ENCODE measurements at regions not wholly inside any gene's neighbourhood (a gene's known extent, or its start where the extent isn't known, plus 50 kb on each side); places are given as distances from the start of the nearest gene placed in this dataset.
"Not testable (repeated sequence)": the region's sequence is repeated elsewhere in the genome, so short reads cannot be mapped to it uniquely, and the experiment has no call there.

- DNase-seq (ENCODE audit: low spot score): no peak
Measured at GRCh38 chr14:101080922-101081593, 177.5 kb upstream of the RTL1 start.

- no peak for DNase-seq (ENCODE audit: low spot score)
Measured at GRCh38 chr14:101082036-101082435, 178.5 kb upstream of the RTL1 start.

DNA sequence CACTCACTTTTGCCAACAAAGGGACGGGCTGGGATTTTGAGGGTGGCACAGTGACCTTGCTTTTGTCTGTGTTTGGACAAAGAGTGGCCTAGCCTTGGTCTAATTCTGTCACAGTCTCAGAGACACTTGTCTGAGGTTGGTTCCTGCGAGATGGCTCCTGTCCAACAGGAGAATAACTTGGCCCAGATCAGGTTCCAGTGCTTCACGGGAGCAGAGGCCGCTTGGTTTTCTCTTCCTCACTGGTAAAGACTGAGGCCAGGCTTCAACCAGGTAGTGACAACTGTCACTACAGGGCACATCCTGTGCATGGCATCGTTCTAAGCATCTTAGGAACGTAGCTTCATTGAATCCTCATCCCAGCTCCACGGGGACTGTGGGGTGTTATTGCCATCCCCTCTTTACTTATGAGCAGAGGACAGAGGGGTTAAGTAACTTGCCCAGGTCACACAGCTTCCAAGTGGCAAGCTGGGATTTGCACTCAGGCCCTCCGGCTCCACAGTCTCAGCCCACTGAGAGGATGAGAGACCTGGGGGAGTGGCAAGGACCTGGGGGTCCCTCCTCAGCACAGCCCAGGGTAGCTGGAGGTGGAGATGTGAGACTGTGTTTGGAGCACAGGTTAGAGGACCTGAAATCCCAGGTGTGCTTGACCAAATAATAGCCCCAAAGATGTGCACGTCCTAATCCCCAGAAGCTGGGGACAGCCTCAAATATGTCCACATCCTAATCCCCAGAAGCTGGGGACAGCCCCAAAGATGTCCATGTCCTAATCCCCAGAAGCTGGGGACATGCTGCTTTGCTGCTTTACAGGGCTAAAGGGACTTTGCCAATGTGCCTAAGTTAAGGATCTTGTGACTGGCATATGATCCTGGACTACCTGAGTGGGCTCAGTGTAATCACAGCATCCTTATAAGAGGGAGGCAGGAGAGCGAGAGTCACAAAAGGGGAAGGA is 179.2 kb upstream of the RTL1 start:
- no peak for DNase-seq (ENCODE audit: low spot score)

DNA sequence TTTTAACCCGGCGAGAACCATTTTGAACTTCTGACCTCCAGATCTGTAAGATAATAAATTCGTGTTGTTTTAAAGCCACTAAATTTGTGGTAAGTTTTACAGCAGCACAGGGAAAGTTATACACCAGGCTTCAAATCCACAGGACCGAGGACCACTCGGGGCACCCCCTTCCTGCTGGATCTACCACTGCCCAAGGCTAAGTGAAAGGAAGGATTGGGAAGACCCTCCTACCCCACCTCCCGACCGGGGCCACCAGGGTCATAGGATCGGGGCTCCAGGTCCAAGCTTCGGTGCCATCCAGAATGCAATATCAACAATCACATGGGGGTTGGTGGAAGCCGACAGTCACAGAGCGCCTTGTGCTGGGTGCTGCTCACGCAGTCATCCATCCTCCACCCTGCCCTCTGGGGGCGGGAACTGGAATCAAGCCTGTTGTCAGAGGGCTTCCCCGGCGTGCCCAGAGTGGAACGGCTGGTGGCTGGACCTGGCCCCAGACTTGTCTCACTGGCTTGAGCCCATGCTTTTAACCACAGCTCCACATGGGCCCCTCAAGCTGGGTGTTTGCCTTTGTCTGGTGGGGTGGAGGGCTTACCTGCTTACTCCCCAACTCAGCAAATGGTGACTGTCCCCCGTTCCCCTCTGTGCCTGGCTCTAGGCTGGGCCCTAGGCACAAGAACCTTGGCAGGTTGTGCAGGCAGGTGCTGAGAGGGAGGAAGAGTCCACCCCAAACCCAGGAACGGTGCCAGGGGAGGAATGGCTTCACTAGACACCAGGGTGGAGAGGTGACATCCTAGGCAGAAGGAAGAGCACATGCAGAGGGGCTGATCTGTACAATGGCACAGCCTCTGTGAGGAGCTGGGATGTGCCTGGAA is 180.3 kb upstream of the RTL1 start:
- no peak for DNase-seq (ENCODE audit: low spot score)

GRCh38 chr14:101084436-101084826 is 180.9 kb upstream of the RTL1 start:
- no peak for DNase-seq (ENCODE audit: low spot score)

- DNase-seq (ENCODE audit: low spot score): no peak
Measured at GRCh38 chr14:101086926-101087325, 183.4 kb upstream of the RTL1 start.

GRCh38 chr14:101087614-101088394 is 184.3 kb upstream of the RTL1 start:
- DNase-seq (ENCODE audit: low spot score): no peak

- no peak for DNase-seq (ENCODE audit: low spot score)
Measured at GRCh38 chr14:101088395-101088667, 184.8 kb upstream of the RTL1 start.

GRCh38 chr14:101088714-101089113 is 185.2 kb upstream of the RTL1 start:
- DNase-seq (ENCODE audit: low spot score): no peak

- not testable (repeated sequence) for DNase-seq (ENCODE audit: low spot score)
Measured at GRCh38 chr14:101090478-101090877, 187.0 kb upstream of the RTL1 start.

GRCh38 chr14:101090976-101091375 is 187.5 kb upstream of the RTL1 start:
- no peak for DNase-seq (ENCODE audit: low spot score)

DNA sequence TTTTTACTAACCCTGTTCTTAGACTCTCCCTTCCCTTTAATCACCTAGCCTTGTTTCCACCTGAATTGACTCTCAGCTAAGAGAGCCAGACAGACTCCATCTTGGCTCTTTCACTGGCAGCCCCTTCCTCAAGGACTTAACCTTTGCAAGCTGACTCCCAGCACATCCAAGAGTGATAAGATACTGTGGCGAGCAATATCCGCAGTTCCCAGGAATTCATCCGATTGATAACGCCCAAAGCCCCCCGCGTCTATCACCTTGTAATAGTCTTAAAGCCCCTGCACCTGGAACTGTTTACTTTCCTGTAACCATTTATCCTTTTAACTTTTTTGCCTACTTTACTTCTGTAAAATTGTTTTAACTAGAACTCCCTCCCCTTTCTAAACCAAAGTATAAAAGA is 191.4 kb upstream of the RTL1 start:
- DNase-seq (ENCODE audit: low spot score): not testable (repeated sequence)

DNA sequence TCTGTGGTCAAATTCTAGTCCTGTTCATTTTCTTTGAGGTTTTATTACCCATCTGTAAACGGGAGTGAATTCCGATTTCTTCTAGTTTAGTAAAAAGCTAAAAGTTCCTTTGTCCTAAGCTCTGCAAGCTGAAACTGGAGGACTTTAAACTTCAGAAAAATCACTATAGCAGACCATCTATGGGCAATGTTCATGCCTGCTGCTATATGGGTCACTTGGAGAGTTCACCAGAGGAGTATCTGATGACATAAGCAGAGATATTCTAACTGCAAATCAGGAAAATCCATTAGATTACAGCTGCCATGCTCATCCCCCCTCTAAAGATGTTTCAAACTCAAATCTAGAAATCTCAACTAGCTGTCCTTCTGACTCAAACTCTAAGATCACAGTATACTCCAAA is 193.0 kb upstream of the RTL1 start:
- no peak for DNase-seq (ENCODE audit: low spot score)

DNA sequence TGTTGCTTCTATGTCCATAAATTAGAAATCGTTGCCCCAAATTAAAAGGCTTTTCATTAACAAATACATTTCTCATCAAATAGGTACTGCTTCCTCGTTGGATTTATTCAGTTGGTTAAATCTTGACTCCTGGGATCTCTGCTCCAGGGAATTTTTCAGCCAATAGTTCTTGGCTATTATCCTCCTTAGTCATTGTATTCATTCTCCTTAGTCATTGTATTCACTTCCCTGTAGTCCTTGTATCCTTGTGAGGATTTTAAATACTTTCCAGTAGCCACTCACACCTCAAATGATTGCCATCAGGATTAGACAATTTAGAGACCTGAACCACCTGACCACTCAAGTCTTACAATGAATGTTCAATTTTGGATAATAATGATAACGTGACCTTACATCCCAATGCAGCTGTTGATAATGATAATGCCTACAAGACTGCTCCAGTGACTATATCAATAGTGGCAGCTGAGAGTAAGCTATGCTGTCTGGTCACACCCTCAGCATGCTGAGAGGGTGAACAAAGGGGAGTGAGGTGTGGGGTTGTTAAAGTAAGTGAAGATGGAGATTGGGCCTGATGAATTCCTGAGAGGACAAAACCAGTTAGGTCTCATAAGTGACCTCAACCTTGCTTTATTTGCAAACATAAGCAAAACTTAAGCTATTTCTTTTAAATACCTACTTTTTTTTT is 193.7 kb upstream of the RTL1 start:
- no peak for DNase-seq (ENCODE audit: low spot score)

GRCh38 chr14:101098177-101098576 is 194.7 kb upstream of the RTL1 start:
- DNase-seq (ENCODE audit: low spot score): no peak

GRCh38 chr14:101098641-101099040 is 195.1 kb upstream of the RTL1 start:
- no peak for DNase-seq (ENCODE audit: low spot score)

DNA sequence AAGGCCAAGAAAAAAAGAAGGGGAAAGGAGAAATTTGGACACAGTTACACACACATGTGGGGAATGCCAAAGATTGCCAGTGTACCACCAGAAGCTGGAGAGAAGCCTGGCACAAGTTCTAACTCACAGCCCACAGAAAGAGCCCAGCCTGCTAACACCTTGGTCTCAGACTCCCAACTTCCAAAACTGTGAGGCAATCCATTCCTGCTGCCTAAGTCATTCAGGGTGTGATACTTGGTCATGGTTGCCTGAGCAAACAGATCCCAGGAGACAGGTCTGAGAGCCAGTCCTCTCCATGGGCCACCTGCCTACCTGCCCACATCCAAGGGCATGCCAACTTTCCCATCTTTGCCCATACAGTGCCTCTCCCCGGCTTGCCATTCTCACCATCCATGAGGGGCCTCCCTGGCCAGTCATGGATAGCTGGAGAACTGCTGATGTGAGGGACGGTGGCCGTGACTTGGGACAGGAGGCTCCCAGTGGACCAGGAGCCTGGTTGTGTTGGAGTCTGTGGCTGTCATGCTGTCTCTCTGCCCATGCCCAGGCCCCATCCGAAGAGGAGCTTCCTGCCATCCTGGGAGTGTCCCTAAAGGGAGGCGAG is 198.0 kb upstream of the RTL1 start:
- DNase-seq (ENCODE audit: low spot score): no peak

GRCh38 chr14:101102875-101103274 is 199.4 kb upstream of the RTL1 start:
- DNase-seq (ENCODE audit: low spot score): no peak

DNA sequence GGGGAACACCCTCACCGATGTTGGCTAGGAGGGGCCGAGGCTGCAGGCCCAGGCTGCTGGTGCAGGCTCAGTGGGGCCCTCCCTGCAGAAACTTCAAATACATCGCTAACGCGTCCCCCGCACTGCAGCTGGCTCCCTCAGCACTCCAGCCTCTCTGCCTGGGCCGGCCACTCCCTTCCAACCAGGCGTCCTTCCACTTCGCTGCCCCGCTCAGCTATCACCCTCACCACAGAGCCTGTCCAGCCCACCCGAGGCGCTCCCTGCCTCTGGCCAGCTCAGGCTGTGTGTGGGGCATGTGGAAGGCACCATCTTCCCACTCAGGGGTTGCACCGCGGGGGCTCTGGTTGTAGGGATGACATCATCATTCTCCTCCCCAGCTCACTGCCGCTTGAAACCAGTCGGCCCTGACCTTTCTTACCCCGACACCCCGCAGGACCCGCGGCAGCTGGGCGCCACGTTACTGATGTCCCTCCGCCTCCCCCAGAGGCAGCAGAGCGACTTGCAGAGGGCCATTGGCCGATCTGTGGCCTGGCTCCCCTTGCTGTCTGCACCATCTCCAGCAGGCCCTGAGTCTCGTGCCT is 199.9 kb upstream of the RTL1 start:
- DNase-seq (ENCODE audit: low spot score): no peak

DNA sequence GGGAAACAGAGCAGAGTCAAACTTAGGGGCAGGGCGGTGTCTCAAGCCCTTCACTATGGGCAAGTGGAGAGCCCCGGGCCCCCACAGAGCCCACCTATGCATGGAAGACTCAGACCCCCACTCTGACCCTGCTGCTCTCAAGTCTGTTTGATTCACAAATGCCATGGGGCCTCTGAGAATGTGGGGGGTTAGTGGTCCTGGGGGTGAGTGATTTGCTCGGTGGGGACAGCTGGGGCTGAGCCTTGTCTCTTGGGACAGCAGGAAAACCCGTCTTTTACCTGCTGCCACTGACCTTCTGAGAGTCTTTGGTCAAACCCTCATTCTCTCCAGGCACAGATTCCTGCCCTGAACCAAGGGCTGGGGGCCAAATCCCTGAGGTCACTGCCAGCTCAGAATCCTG is 201.0 kb upstream of the RTL1 start:
- DNase-seq (ENCODE audit: low spot score): no peak

DNA sequence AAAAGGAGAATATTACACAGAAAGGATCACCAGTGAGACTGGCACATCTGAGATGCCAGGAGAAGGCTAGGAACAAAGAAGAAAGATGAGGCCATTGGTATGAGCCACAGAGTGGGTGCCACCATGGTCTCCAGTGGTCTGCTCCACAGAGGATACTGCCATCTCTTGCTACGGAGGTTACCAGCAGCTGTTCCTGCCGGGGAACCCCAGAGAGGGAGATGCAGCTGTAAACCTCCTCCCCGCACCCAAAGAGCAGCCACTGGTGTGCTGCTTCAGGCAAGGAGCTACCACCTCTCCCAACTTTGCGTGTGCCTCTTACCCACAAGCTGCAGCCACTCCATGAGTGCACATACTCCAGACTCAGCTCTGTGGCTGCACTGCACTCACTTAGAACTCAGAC is 201.5 kb upstream of the RTL1 start:
- no peak for DNase-seq (ENCODE audit: low spot score)

Measured in hematopoietic multipotent progenitor cell treated with erythropoietin and hydrocortisone succinate and interleukin-3 and kit ligand, for 15 days (in vitro differentiated cells).